Tibial nerve (tissue), 4 donors: ENCODE measurements at regions not wholly inside any gene's neighbourhood (a gene's known extent, or its start where the extent isn't known, plus 50 kb on each side); places are given as distances from the start of the nearest gene placed in this dataset.

Source experiments
- EP300 ChIP-seq, 2 donors: sonication (generic); formaldehyde crosslinking; IDR thresholded peaks; one replicate each; pipeline ENCODE4 v1.6.1; 2017; ENCODE audit warnings: antibody characterized with exemption in 2 of 2, mild to moderate bottlenecking in 1 of 2
- POLR2A ChIP-seq, 2 donors: fragments of 450-650 bp; IDR thresholded peaks; one replicate each; pipeline ENCODE4 v1.6.1; 2017; ENCODE audit warnings: antibody characterized with exemption in 2 of 2, mild to moderate bottlenecking in 2 of 2, moderate library complexity in 2 of 2
- TF ChIP-seq, protein P1 (sequence below), 5 experiments: fragments of 200-600 bp in 3 of 5; fragments of 450-650 bp in 2 of 5; sonication (generic) in 3 of 5; IDR thresholded peaks; one replicate each; pipeline ENCODE4 v1.5.1; 2016 to 2019; ENCODE audit warnings: antibody characterized with exemption in 5 of 5, mild to moderate bottlenecking in 3 of 5, moderate library complexity in 2 of 5

DNA sequence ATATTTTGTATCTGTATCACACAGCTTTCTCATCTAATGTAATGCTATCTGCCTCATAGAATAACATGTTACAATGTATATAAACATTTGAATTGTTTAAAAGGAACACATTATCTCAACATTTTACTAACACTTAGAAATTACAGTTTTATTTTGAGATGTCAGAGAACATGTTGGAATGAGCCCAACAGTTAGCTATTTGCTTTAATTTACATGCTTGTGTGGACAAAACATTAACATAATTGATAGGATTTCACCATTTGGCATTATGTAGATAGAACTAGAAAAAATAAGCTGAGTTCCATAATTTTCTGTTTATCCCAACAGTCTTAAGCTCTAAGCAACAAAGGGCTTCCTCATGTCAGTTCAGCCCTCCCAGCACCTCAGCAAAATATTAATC is 330.9 kb downstream of the LMBRD1 start:
- TF ChIP-seq, protein P1, sequence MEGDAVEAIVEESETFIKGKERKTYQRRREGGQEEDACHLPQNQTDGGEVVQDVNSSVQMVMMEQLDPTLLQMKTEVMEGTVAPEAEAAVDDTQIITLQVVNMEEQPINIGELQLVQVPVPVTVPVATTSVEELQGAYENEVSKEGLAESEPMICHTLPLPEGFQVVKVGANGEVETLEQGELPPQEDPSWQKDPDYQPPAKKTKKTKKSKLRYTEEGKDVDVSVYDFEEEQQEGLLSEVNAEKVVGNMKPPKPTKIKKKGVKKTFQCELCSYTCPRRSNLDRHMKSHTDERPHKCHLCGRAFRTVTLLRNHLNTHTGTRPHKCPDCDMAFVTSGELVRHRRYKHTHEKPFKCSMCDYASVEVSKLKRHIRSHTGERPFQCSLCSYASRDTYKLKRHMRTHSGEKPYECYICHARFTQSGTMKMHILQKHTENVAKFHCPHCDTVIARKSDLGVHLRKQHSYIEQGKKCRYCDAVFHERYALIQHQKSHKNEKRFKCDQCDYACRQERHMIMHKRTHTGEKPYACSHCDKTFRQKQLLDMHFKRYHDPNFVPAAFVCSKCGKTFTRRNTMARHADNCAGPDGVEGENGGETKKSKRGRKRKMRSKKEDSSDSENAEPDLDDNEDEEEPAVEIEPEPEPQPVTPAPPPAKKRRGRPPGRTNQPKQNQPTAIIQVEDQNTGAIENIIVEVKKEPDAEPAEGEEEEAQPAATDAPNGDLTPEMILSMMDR (IDR thresholded peaks at IDR 0.05), result no peak
- TF ChIP-seq EP300 (IDR thresholded peaks at IDR 0.05) (no peak), POLR2A (IDR thresholded peaks at IDR 0.05) (no peak)
